Right atrium auricular region (tissue), 2 donors: ENCODE measurements at regions not wholly inside any gene's neighbourhood (a gene's known extent, or its start where the extent isn't known, plus 50 kb on each side); places are given as distances from the start of the nearest gene placed in this dataset.

ENCODE experiments used
- DNase-seq: peaks from one replicate; pipeline ENCODE4 v3.0.0-alpha.2; 2019; ENCODE audit warnings: low spot score
- H3K27ac ChIP-seq, 2 donors: fragments of 200-600 bp; sonication (generic); 1 replicate in 1 of 2; 2 replicates in 1 of 2; pipeline ENCODE4 v1.5.1; 2016 to 2019
- H3K27me3 ChIP-seq, 2 donors: fragments of 200-600 bp; sonication (generic); one replicate each; pipeline versions ENCODE4 v1.5.1 to v1.6.0; 2017 to 2019
- H3K36me3 ChIP-seq: fragments of 200-600 bp; sonication (generic); one replicate; pipeline ENCODE4 v1.5.1; 2016
- H3K4me1 ChIP-seq, 2 donors: fragments of 200-600 bp; sonication (generic); one replicate each; pipeline versions ENCODE4 v1.5.1 to v1.6.0; 2017 to 2019
- H3K4me3 ChIP-seq, 2 donors: fragments of 200-600 bp; sonication (generic); 1 replicate in 1 of 2; 2 replicates in 1 of 2; pipeline ENCODE4 v1.5.1; 2017 to 2019; ENCODE audit warnings: mild to moderate bottlenecking in 1 of 2, moderate library complexity in 1 of 2
- H3K9me3 ChIP-seq, 2 donors: fragments of 200-600 bp; sonication (generic); one replicate each; pipeline ENCODE4 v1.5.1; 2019
- CTCF ChIP-seq, 2 donors: fragments of 200-600 bp; sonication (generic); IDR thresholded peaks; one replicate each; pipeline ENCODE4 v1.5.1; 2019; ENCODE audit warnings: antibody characterized with exemption in 2 of 2

DNA sequence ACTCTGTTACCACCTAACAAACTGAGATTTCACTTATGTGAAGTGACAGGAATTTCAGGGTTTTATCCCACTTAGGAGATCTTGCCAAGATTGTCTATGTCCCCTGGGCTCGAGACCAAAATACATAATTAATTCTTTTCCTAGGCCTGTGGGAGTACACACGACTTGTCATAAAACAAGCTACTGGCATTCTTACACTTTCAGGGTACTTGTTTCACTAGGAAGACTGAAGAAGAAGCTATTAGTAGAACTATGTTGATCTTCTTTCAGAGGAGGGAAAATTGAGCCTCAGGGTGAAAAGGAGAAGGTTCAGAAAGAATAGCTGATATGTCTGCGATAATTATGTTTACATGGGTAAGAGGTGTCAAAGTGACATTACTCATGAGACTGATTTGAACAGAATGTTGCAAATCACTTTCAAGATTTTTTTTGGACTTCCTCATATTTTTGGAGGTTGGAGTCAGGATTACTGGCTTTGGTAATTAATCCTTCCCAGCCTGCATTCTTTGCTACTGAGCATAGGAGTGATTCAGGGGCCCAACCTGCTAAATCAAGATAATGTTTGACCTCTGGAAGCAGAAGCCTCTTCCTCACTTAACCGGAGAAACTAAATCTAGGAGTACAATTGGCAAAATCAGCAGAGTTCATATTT is 240.0 kb upstream of the NT5C1B start:
- Histone ChIP-seq H3K27me3 (no peaks in the 10 kb centered on the region), H3K4me1 (peaks cover 0 to 52% of the 10 kb centered on the region in 2 donors), H3K27ac (peak overlapping the region; percentile 23 to 60), H3K36me3 (no peaks in the 10 kb centered on the region), H3K9me3 (no peaks in the 10 kb centered on the region), H3K4me3 (no peak overlapping the region)
- no peak for TF ChIP-seq CTCF (IDR thresholded peaks at IDR 0.05)
- no peak for DNase-seq

DNA sequence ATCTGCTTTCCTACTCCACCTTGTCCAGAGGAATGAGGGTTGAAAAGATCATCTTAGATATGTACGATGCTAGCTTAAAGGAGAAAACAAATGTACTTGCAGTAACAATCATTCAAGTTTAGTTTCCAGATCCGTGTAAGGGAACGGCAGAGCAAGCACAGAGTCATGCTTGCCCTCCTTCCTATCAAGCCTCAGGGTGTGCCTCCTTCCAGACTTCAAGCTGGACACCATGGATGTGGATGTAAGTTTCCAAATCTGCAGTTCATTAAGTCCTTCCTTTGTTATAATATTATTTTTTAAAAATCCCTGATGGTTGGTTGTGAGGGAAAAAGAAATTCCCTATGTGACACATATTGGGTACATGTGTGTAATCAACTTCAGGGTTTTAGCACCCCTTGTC is 238.9 kb upstream of the NT5C1B start:
- no peak overlapping the region for H3K27ac ChIP-seq
- no peaks in the 10 kb centered on the region for H3K36me3 ChIP-seq
- no peaks in the 10 kb centered on the region for H3K9me3 ChIP-seq
- no peaks in the 10 kb centered on the region for H3K27me3 ChIP-seq
- DNase-seq = no peak
- no peak overlapping the region for H3K4me3 ChIP-seq
- peaks cover 0 to 50% of the 10 kb centered on the region in 2 donors for H3K4me1 ChIP-seq
- no peak for TF ChIP-seq CTCF (IDR thresholded peaks at IDR 0.05)

GRCh38 chr2:18825838-18826237 is 236.5 kb upstream of the NT5C1B start:
- Histone ChIP-seq H3K4me1 (peaks cover 0 to 25% of the 10 kb centered on the region in 2 donors), H3K36me3 (no peaks in the 10 kb centered on the region), H3K4me3 (no peak overlapping the region), H3K9me3 (no peaks in the 10 kb centered on the region), H3K27me3 (no peaks in the 10 kb centered on the region), H3K27ac (no peak overlapping the region)
- no peak for TF ChIP-seq CTCF (IDR thresholded peaks at IDR 0.05)
- no peak for DNase-seq

DNA sequence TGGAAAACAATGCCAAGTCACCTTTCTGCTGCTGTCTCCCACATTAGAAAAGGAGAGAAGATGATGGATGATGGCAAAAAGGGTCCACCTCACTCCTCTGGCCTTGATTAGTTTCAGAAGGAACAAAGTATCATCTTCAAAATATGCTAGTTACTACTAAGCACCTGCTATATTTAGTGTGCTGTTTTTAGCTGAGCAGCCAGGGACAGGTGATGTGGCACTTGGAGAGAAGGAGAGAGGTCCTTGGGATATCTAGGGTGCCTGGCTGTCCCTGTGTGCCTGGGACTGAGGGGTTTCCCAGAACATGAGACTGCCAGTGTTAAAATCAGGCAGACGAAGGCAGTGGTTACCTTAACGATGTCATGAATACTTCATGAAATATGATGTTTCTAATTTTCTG is 235.5 kb upstream of the NT5C1B start:
- no peaks in the 10 kb centered on the region for H3K36me3 ChIP-seq
- no peaks in the 10 kb centered on the region for H3K27me3 ChIP-seq
- DNase-seq = no peak
- no peak overlapping the region for H3K4me3 ChIP-seq
- no peak for TF ChIP-seq CTCF (IDR thresholded peaks at IDR 0.05)
- peak overlapping the region in 1 of 2 donors; percentile 42 for H3K27ac ChIP-seq
- H3K4me1 ChIP-seq = peaks cover 0 to 17% of the 10 kb centered on the region in 2 donors
- no peaks in the 10 kb centered on the region for H3K9me3 ChIP-seq

DNA sequence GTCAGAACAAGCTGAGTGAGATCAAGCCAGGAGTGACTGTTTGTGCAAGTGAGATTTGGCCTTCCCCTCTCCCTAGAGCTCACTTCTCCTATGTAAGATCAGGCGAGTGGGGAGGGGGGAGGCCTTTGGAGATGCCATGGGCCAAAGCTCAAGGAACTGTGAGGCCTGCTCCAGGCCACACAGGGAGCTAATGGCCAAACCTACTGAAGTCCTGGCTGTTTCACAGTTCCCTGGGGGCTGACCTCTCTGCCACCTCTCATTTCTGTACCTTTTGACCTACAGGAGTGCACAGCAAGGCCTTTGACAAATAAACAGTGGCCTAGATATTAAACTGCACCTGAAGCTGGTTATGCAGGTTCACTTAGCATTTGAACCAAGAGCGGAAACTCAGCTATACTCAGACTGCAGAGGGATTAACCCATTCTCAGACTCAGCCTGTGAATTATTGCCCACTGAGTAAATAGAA is 235.0 kb upstream of the NT5C1B start:
- Histone ChIP-seq H3K36me3 (no peaks in the 10 kb centered on the region), H3K27ac (peak overlapping the region in 1 of 2 donors; percentile 42), H3K4me1 (peaks cover 0 to 11% of the 10 kb centered on the region in 2 donors), H3K27me3 (no peaks in the 10 kb centered on the region), H3K9me3 (no peaks in the 10 kb centered on the region), H3K4me3 (no peak overlapping the region)
- TF ChIP-seq CTCF (IDR thresholded peaks at IDR 0.05) = no peak
- no peak for DNase-seq

GRCh38 chr2:18821431-18821830 is 232.1 kb upstream of the NT5C1B start:
- no peak for TF ChIP-seq CTCF (IDR thresholded peaks at IDR 0.05)
- H3K27me3 ChIP-seq = no peaks in the 10 kb centered on the region

More at GRCh38 chr2:18821431-18821830, 232.1 kb upstream of the NT5C1B start:
- H3K36me3 ChIP-seq = no peaks in the 10 kb centered on the region
- peaks cover 0 to 7% of the 10 kb centered on the region in 2 donors for H3K4me1 ChIP-seq
- H3K9me3 ChIP-seq = no peaks in the 10 kb centered on the region
- no peak for DNase-seq
- H3K4me3 ChIP-seq = no peak overlapping the region
- no peak overlapping the region for H3K27ac ChIP-seq
